ENCODE measurements at regions not wholly inside any gene's neighbourhood (a gene's known extent, or its start where the extent isn't known, plus 50 kb on each side); places are given as distances from the start of the nearest gene placed in this dataset.

GRCh38 chr1:60564916-60565750 is 491.6 kb upstream of the C1orf87 start:
- intact Hi-C loops (cut with DNase I; ENCODE audit: low total_unique reads): no loop called here
- peaks cover 0 to 3% of the 10 kb centered on the region in 2 donors for H3K27me3 ChIP-seq
- no peak for DNase-seq
- H3K36me3 ChIP-seq: no peaks in the 10 kb centered on the region
- no peak overlapping the region for H3K4me3 ChIP-seq
- no peaks in the 10 kb centered on the region for H3K9me3 ChIP-seq
- H3K4me1 ChIP-seq: no peaks in the 10 kb centered on the region
- H3K27ac ChIP-seq: no peak overlapping the region
- TF ChIP-seq, protein P1, sequence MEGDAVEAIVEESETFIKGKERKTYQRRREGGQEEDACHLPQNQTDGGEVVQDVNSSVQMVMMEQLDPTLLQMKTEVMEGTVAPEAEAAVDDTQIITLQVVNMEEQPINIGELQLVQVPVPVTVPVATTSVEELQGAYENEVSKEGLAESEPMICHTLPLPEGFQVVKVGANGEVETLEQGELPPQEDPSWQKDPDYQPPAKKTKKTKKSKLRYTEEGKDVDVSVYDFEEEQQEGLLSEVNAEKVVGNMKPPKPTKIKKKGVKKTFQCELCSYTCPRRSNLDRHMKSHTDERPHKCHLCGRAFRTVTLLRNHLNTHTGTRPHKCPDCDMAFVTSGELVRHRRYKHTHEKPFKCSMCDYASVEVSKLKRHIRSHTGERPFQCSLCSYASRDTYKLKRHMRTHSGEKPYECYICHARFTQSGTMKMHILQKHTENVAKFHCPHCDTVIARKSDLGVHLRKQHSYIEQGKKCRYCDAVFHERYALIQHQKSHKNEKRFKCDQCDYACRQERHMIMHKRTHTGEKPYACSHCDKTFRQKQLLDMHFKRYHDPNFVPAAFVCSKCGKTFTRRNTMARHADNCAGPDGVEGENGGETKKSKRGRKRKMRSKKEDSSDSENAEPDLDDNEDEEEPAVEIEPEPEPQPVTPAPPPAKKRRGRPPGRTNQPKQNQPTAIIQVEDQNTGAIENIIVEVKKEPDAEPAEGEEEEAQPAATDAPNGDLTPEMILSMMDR (IDR thresholded peaks at IDR 0.05): no peak
- no peak for TF ChIP-seq POLR2A (IDR thresholded peaks at IDR 0.05)

- H3K27ac ChIP-seq: no peak overlapping the region
- intact Hi-C loops (cut with DNase I; ENCODE audit: low total_unique reads): no loop called here
- H3K4me3 ChIP-seq: no peak overlapping the region
- no peak for DNase-seq
- no peak for TF ChIP-seq POLR2A (IDR thresholded peaks at IDR 0.05)
- TF ChIP-seq, protein P1 (IDR thresholded peaks at IDR 0.05): no peak
- H3K36me3 ChIP-seq: no peaks in the 10 kb centered on the region
- no peaks in the 10 kb centered on the region for H3K4me1 ChIP-seq
- peaks cover 0 to 3% of the 10 kb centered on the region in 2 donors for H3K27me3 ChIP-seq
- H3K9me3 ChIP-seq: no peaks in the 10 kb centered on the region
Observed at GRCh38 chr1:60563777-60564535, 490.4 kb upstream of the C1orf87 start.

DNA sequence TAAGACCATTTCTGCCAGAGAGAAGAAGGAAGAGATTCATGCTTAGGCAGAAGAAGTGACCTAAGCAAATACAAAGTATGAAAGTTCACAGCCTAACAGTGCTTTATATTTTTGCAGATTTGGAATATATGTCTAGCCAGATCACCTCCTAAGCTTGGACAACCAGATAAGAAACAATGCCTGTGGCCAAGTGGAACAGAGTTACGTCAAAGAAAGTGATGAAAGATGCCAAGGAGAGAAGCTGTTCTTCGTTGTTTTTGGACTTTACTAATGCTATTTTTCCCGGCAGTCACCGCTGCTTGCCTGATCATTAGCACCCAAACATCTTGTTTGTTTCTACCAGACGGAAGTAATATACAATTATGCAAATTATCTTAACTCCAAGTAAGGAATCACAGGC is 489.2 kb upstream of the C1orf87 start:
- Histone ChIP-seq H3K4me1 (no peaks in the 10 kb centered on the region), H3K36me3 (no peaks in the 10 kb centered on the region), H3K27ac (no peak overlapping the region), H3K27me3 (no peaks in the 10 kb centered on the region), H3K9me3 (no peaks in the 10 kb centered on the region), H3K4me3 (no peak overlapping the region)
- no peak for DNase-seq
- intact Hi-C loops (cut with DNase I; ENCODE audit: low total_unique reads): no loop called here
- no peak for TF ChIP-seq POLR2A (IDR thresholded peaks at IDR 0.05)
- TF ChIP-seq, protein P1 (IDR thresholded peaks at IDR 0.05): no peak

DNA sequence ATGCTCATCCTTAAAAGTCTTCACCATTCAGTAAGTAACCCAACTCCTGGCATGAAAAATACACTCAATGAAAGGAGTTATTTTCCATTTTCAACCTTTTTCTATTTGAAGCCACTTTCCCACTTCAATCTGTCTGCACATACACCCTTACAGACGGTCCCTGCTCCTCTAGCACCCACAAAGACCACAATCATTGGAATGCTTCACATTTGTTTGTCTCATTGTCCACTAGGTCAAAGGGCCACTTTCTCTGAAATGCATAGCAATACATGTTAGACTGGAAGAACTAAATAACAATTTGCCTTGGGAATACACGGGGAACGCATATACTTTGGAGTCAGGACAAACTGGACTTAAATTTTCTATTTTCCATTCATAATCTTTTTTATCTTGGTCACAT is 487.1 kb upstream of the C1orf87 start:
- intact Hi-C loops (cut with DNase I; ENCODE audit: low total_unique reads): no loop called here
- no peaks in the 10 kb centered on the region for H3K4me1 ChIP-seq
- H3K4me3 ChIP-seq: no peak overlapping the region
- H3K27ac ChIP-seq: no peak overlapping the region
- DNase-seq: no peak
- H3K27me3 ChIP-seq: no peaks in the 10 kb centered on the region
- H3K36me3 ChIP-seq: no peaks in the 10 kb centered on the region
- TF ChIP-seq, protein P1 (IDR thresholded peaks at IDR 0.05): no peak
- no peak for TF ChIP-seq POLR2A (IDR thresholded peaks at IDR 0.05)
- H3K9me3 ChIP-seq: no peaks in the 10 kb centered on the region

GRCh38 chr1:60558236-60558635 is 484.7 kb upstream of the C1orf87 start:
- intact Hi-C loops (cut with DNase I; ENCODE audit: low total_unique reads): no loop called here
- Histone ChIP-seq H3K27ac (no peak overlapping the region), H3K4me1 (no peaks in the 10 kb centered on the region)

More at GRCh38 chr1:60558236-60558635, 484.7 kb upstream of the C1orf87 start:
- no peak for DNase-seq
- Histone ChIP-seq H3K9me3 (no peaks in the 10 kb centered on the region), H3K4me3 (no peak overlapping the region), H3K36me3 (no peaks in the 10 kb centered on the region), H3K27me3 (no peaks in the 10 kb centered on the region)
- no peak for TF ChIP-seq POLR2A (IDR thresholded peaks at IDR 0.05)
- TF ChIP-seq, protein P1 (IDR thresholded peaks at IDR 0.05): no peak
